ENCODE measurements at regions not wholly inside any gene's neighbourhood (a gene's known extent, or its start where the extent isn't known, plus 50 kb on each side); places are given as distances from the start of the nearest gene placed in this dataset.
A peak's percentile ranks its signal among the peaks of the same experiment; 100 is the strongest.

- no peak overlapping the region for H3K4me3 ChIP-seq (ENCODE audit: low read length)
- H3K36me3 ChIP-seq (replicated peaks; ENCODE audit: low read depth, low read length) = no peaks in the 10 kb centered on the region
- H3K9me3 ChIP-seq (ENCODE audit: insufficient read depth, low read length) = no peaks in the 10 kb centered on the region
- no peak overlapping the region for H3K27ac ChIP-seq (ENCODE audit: low read length)
- H3K4me1 ChIP-seq (ENCODE audit: low read length) = peaks cover 12% of the 10 kb centered on the region
- H3K27me3 ChIP-seq (ENCODE audit: low read depth, low read length) = no peaks in the 10 kb centered on the region
- H3K79me2 ChIP-seq (ENCODE audit: low read length) = no peaks in the 10 kb centered on the region
- H3K9ac ChIP-seq (ENCODE audit: low read length) = no peak overlapping the region
- H3K4me2 ChIP-seq (ENCODE audit: low read length) = peak overlapping the region; percentile 40
- no peaks in the 10 kb centered on the region for H4K20me1 ChIP-seq (ENCODE audit: insufficient read depth, low read length)
- no peak overlapping the region for H2AFZ ChIP-seq (ENCODE audit: low read depth, low read length)
- TF ChIP-seq CTCF (IDR thresholded peaks at IDR 0.05; ENCODE audit: low read depth, low read length) = no peak
- no peak for TF ChIP-seq EZH2phosphoT487 (IDR thresholded peaks at IDR 0.05; ENCODE audit: low read depth)
Measured at GRCh38 chr2:40758401-40759155, 306.7 kb upstream of the SLC8A1 start.

GRCh38 chr2:40760071-40760666 lies 308.3 kb upstream of the SLC8A1 start:
- H3K4me2 ChIP-seq (ENCODE audit: low read length) = no peak overlapping the region
- no peak overlapping the region for H3K9ac ChIP-seq (ENCODE audit: low read length)
- peak; percentile 80 for TF ChIP-seq CTCF (IDR thresholded peaks at IDR 0.05; ENCODE audit: low read depth, low read length)
- TF ChIP-seq EZH2phosphoT487 (IDR thresholded peaks at IDR 0.05; ENCODE audit: low read depth) = no peak
- no peak overlapping the region for H2AFZ ChIP-seq (ENCODE audit: low read depth, low read length)
- no peaks in the 10 kb centered on the region for H3K79me2 ChIP-seq (ENCODE audit: low read length)
- H3K9me3 ChIP-seq (ENCODE audit: insufficient read depth, low read length) = no peaks in the 10 kb centered on the region
- no peak overlapping the region for H3K27ac ChIP-seq (ENCODE audit: low read length)
- H3K4me1 ChIP-seq (ENCODE audit: low read length) = peaks cover 12% of the 10 kb centered on the region
- H3K36me3 ChIP-seq (replicated peaks; ENCODE audit: low read depth, low read length) = no peaks in the 10 kb centered on the region
- no peaks in the 10 kb centered on the region for H3K27me3 ChIP-seq (ENCODE audit: low read depth, low read length)
- H3K4me3 ChIP-seq (ENCODE audit: low read length) = no peak overlapping the region
- no peaks in the 10 kb centered on the region for H4K20me1 ChIP-seq (ENCODE audit: insufficient read depth, low read length)

- H3K9ac ChIP-seq (ENCODE audit: low read length) = no peak overlapping the region
- H2AFZ ChIP-seq (ENCODE audit: low read depth, low read length) = no peak overlapping the region
- H3K9me3 ChIP-seq (ENCODE audit: insufficient read depth, low read length) = no peaks in the 10 kb centered on the region
Measured at GRCh38 chr2:40773291-40773690, 321.4 kb upstream of the SLC8A1 start.

More at GRCh38 chr2:40773291-40773690, 321.4 kb upstream of the SLC8A1 start:
- Histone ChIP-seq H3K4me3 (ENCODE audit: low read length) (no peak overlapping the region), H3K27me3 (ENCODE audit: low read depth, low read length) (no peaks in the 10 kb centered on the region), H3K36me3 (replicated peaks; ENCODE audit: low read depth, low read length) (no peaks in the 10 kb centered on the region), H3K79me2 (ENCODE audit: low read length) (no peaks in the 10 kb centered on the region), H4K20me1 (ENCODE audit: insufficient read depth, low read length) (no peaks in the 10 kb centered on the region), H3K27ac (ENCODE audit: low read length) (no peak overlapping the region), H3K4me2 (ENCODE audit: low read length) (no peak overlapping the region), H3K4me1 (ENCODE audit: low read length) (no peaks in the 10 kb centered on the region)
- TF ChIP-seq EZH2phosphoT487 (IDR thresholded peaks at IDR 0.05; ENCODE audit: low read depth) (no peak), CTCF (IDR thresholded peaks at IDR 0.05; ENCODE audit: low read depth, low read length) (no peak)
